AG04450 (cell line): ENCODE measurements at regions not wholly inside any gene's neighbourhood (a gene's known extent, or its start where the extent isn't known, plus 50 kb on each side); places are given as distances from the start of the nearest gene placed in this dataset.

ENCODE experiments used
- CTCF ChIA-PET: fragments of 300-600, 350-600 bp; formaldehyde crosslinking; extraction: SDS; loops from one replicate; lab custom pipeline; 2022; ENCODE audit warnings: antibody characterized with exemption, inconsistent platforms; lab: Charles Lee
- POLR2A ChIA-PET: fragments of 350-600 bp; formaldehyde crosslinking; extraction: SDS; loops from one replicate; lab custom pipeline; 2021; ENCODE audit warnings: antibody characterized with exemption, inconsistent platforms; lab: Yijun Ruan, JAX
- DNase-seq: peaks from one replicate; pipeline ENCODE4 v3.0.0-alpha.2; 2011; ENCODE audit warnings: low read depth, low spot score
- H3K27ac ChIP-seq: one replicate; pipeline ENCODE4 v1.5.1; 2012; ENCODE audit warnings: low read depth, low read length, control low read depth
- H3K27me3 ChIP-seq: one replicate; pipeline ENCODE4 v1.6.0; 2012; ENCODE audit warnings: low read length; ENCODE audit not compliant: control insufficient read depth, insufficient read depth
- H3K4me3 ChIP-seq: 2 replicates; pipeline ENCODE4 v1.5.1; 2011; ENCODE audit warnings: mild to moderate bottlenecking, low read depth, low read length, control low read depth
- H3K9me3 ChIP-seq: 2 replicates; pipeline ENCODE4 v1.5.1; 2012; ENCODE audit warnings: low read length; ENCODE audit not compliant: control insufficient read depth, insufficient read depth
- CTCF ChIP-seq: IDR thresholded peaks from 2 replicates; pipeline ENCODE4 v1.5.1; 2011; ENCODE audit warnings: low read depth, low read length, control low read depth, inconsistent platforms

GRCh38 chr1:178628637-178629251, 96.3 kb upstream of the RALGPS2 start:
- ChIA-PET POLR2A (interaction anchor here (0.8 to 2.4 kb wide), 3 partner anchors 16 to 17 kb away, joined by 3 to 11 read pairs (median 5); no protein-coding TSS in a partner anchor), CTCF (interaction anchor here (0.6 to 1.1 kb wide), 2 partner anchors 20 to 86 kb away, joined by 5 to 8 read pairs; no protein-coding TSS in a partner anchor)
- TF ChIP-seq CTCF: no peak

GRCh38 chr1:178629252-178630154, 95.5 kb upstream of the RALGPS2 start:
- TF ChIP-seq CTCF: no peak

More at GRCh38 chr1:178628637-178629251, 96.3 kb upstream of the RALGPS2 start:
- no peak for DNase-seq
- H3K9me3 ChIP-seq: no peaks in the 10 kb centered on the region
- H3K4me3 ChIP-seq: no peak overlapping the region
- no peaks in the 10 kb centered on the region for H3K27me3 ChIP-seq
- peak overlapping the region; percentile 88 for H3K27ac ChIP-seq

GRCh38 chr1:178630417-178630816, 94.6 kb upstream of the RALGPS2 start:
- no peak for DNase-seq
- no peak for TF ChIP-seq CTCF

More at GRCh38 chr1:178629252-178630154, 95.5 kb upstream of the RALGPS2 start:
- no peak overlapping the region for H3K4me3 ChIP-seq
- POLR2A ChIA-PET: interaction anchor here (0.8 to 2.4 kb wide), 4 partner anchors 15 to 19 kb away, joined by 3 to 11 read pairs (median 4); no protein-coding TSS in a partner anchor
- peak overlapping the region; percentile 88 for H3K27ac ChIP-seq
- no peaks in the 10 kb centered on the region for H3K9me3 ChIP-seq
- CTCF ChIA-PET: interaction anchor here (0.6 to 1.1 kb wide), 2 partner anchors 19 to 86 kb away, joined by 5 to 8 read pairs; no protein-coding TSS in a partner anchor
- H3K27me3 ChIP-seq: no peaks in the 10 kb centered on the region
- DNase-seq: peak; percentile 67

GRCh38 chr1:178632653-178633052, 92.4 kb upstream of the RALGPS2 start:
- ChIA-PET CTCF (no interaction called here), POLR2A (interaction anchor here (1.2 to 1.3 kb wide), 4 partner anchors 13 to 52 kb away, joined by 3 to 9 read pairs (median 6); no protein-coding TSS in a partner anchor)
- H3K27ac ChIP-seq: peak overlapping the region; percentile 25
- no peak for TF ChIP-seq CTCF
- H3K9me3 ChIP-seq: no peaks in the 10 kb centered on the region
- H3K27me3 ChIP-seq: no peaks in the 10 kb centered on the region
- no peak overlapping the region for H3K4me3 ChIP-seq
- no peak for DNase-seq

More at GRCh38 chr1:178630417-178630816, 94.6 kb upstream of the RALGPS2 start:
- POLR2A ChIA-PET: interaction anchor here (1.1 to 2.4 kb wide), 2 partner anchors 18 to 20 kb away, joined by 3 to 11 read pairs; no protein-coding TSS in a partner anchor
- Histone ChIP-seq H3K27ac (peak overlapping the region; percentile 63), H3K9me3 (no peaks in the 10 kb centered on the region), H3K4me3 (no peak overlapping the region), H3K27me3 (no peaks in the 10 kb centered on the region)
- CTCF ChIA-PET: no interaction called here
